ENCODE measurements at regions not wholly inside any gene's neighbourhood (a gene's known extent, or its start where the extent isn't known, plus 50 kb on each side); places are given as distances from the start of the nearest gene placed in this dataset.
"Not testable (repeated sequence)": the region's sequence is repeated elsewhere in the genome, so short reads cannot be mapped to it uniquely, and the experiment has no call there.

- H3K27me3 Mint-ChIP-seq; H3K36me3 Mint-ChIP-seq; H3K9me3 Mint-ChIP-seq; H3K27ac ChIP-seq (ENCODE audit: low read length); H3K27ac Mint-ChIP-seq; CTCF ChIA-PET; H3K4me1 Mint-ChIP-seq; H3K4me1 ChIP-seq (ENCODE audit: control insufficient read depth in 1 of 2, extremely low read depth in 1 of 2, insufficient read depth in 2 of 2, low read length in 2 of 2); H3K27me3 ChIP-seq (replicated peaks in 1 of 2; ENCODE audit: control insufficient read depth in 2 of 2, extremely low read depth in 1 of 2, insufficient read depth in 2 of 2, low read length in 1 of 2); H3K36me3 ChIP-seq (ENCODE audit: control insufficient read depth in 2 of 2, extremely low read depth in 1 of 2, insufficient read depth in 1 of 2, low read length in 1 of 2); H3K4me3 ChIP-seq (ENCODE audit: control insufficient read depth in 1 of 2, extremely low read depth in 1 of 2, low read length in 1 of 2); H3K9me3 ChIP-seq; POLR2A ChIA-PET; ATAC-seq (replicated peaks in 1 of 4); DNase-seq; H3K4me3 Mint-ChIP-seq: not testable (repeated sequence)
- WGBS (ENCODE audit: insufficient coverage) = 68% methylated on average over 8 of the region's 8 CpGs
These were observed 1558.9 kb downstream of the RPIA start for GRCh38 chr2:90250350-90250749.

- H3K4me3 ChIP-seq (ENCODE audit: control insufficient read depth in 1 of 2, extremely low read depth in 1 of 2, low read length in 1 of 2); H3K27ac Mint-ChIP-seq; H3K27me3 ChIP-seq (replicated peaks in 1 of 2; ENCODE audit: control insufficient read depth in 2 of 2, extremely low read depth in 1 of 2, insufficient read depth in 2 of 2, low read length in 1 of 2); H3K27ac ChIP-seq (ENCODE audit: low read length); H3K4me1 Mint-ChIP-seq; ATAC-seq (replicated peaks in 1 of 4); H3K27me3 Mint-ChIP-seq; H3K36me3 ChIP-seq (ENCODE audit: control insufficient read depth in 2 of 2, extremely low read depth in 1 of 2, insufficient read depth in 1 of 2, low read length in 1 of 2); H3K4me3 Mint-ChIP-seq; H3K4me1 ChIP-seq (ENCODE audit: control insufficient read depth in 1 of 2, extremely low read depth in 1 of 2, insufficient read depth in 2 of 2, low read length in 2 of 2); H3K36me3 Mint-ChIP-seq; POLR2A ChIA-PET; DNase-seq; H3K9me3 ChIP-seq; CTCF ChIA-PET: not testable (repeated sequence)
- 82% methylated on average over 2 of the region's 2 CpGs for WGBS (ENCODE audit: insufficient coverage)
- peaks cover 8 to 12% (median 11%) of the 10 kb centered on the region in 3 donors for H3K9me3 Mint-ChIP-seq
These were observed 1560.1 kb downstream of the RPIA start for GRCh38 chr2:90251576-90251975.

- H3K4me3 Mint-ChIP-seq; H3K27ac Mint-ChIP-seq; DNase-seq; H3K9me3 ChIP-seq; ATAC-seq (replicated peaks in 1 of 4); CTCF ChIA-PET; H3K4me3 ChIP-seq (ENCODE audit: control insufficient read depth in 1 of 2, extremely low read depth in 1 of 2, low read length in 1 of 2); H3K4me1 Mint-ChIP-seq; H3K4me1 ChIP-seq (ENCODE audit: control insufficient read depth in 1 of 2, extremely low read depth in 1 of 2, insufficient read depth in 2 of 2, low read length in 2 of 2); H3K36me3 Mint-ChIP-seq; H3K27me3 ChIP-seq (replicated peaks in 1 of 2; ENCODE audit: control insufficient read depth in 2 of 2, extremely low read depth in 1 of 2, insufficient read depth in 2 of 2, low read length in 1 of 2); POLR2A ChIA-PET; H3K36me3 ChIP-seq (ENCODE audit: control insufficient read depth in 2 of 2, extremely low read depth in 1 of 2, insufficient read depth in 1 of 2, low read length in 1 of 2); H3K27me3 Mint-ChIP-seq; H3K27ac ChIP-seq (ENCODE audit: low read length): not testable (repeated sequence)
- WGBS (ENCODE audit: insufficient coverage) = 84% methylated on average over 4 of the region's 8 CpGs
- H3K9me3 Mint-ChIP-seq = peaks cover 17 to 29% (median 29%) of the 10 kb centered on the region in 3 donors
These were observed 1561.8 kb downstream of the RPIA start for GRCh38 chr2:90253306-90253705.

GRCh38 chr2:90266888-90267287 is 1575.4 kb downstream of the RPIA start:
- CTCF ChIA-PET; DNase-seq; H3K27ac ChIP-seq (ENCODE audit: low read length); H3K36me3 Mint-ChIP-seq; H3K9me3 ChIP-seq; H3K9me3 Mint-ChIP-seq; POLR2A ChIA-PET; H3K27me3 ChIP-seq (replicated peaks in 1 of 2; ENCODE audit: control insufficient read depth in 2 of 2, extremely low read depth in 1 of 2, insufficient read depth in 2 of 2, low read length in 1 of 2); H3K4me1 Mint-ChIP-seq; H3K4me3 Mint-ChIP-seq; ATAC-seq (replicated peaks in 1 of 4); H3K4me1 ChIP-seq (ENCODE audit: control insufficient read depth in 1 of 2, extremely low read depth in 1 of 2, insufficient read depth in 2 of 2, low read length in 2 of 2); H3K27me3 Mint-ChIP-seq; H3K4me3 ChIP-seq (ENCODE audit: control insufficient read depth in 1 of 2, extremely low read depth in 1 of 2, low read length in 1 of 2); H3K36me3 ChIP-seq (ENCODE audit: control insufficient read depth in 2 of 2, extremely low read depth in 1 of 2, insufficient read depth in 1 of 2, low read length in 1 of 2); H3K27ac Mint-ChIP-seq: not testable (repeated sequence)
- WGBS (ENCODE audit: insufficient coverage) = no CpG with 5 or more reads among the region's 1 CpG

- POLR2A ChIA-PET; H3K4me1 ChIP-seq (ENCODE audit: control insufficient read depth in 1 of 2, extremely low read depth in 1 of 2, insufficient read depth in 2 of 2, low read length in 2 of 2); CTCF ChIA-PET: not testable (repeated sequence)
These were observed 1596.3 kb downstream of the RPIA start for GRCh38 chr2:90287751-90288150.

GRCh38 chr2:90288396-90288795 is 1596.9 kb downstream of the RPIA start:
- H3K4me3 ChIP-seq (ENCODE audit: control insufficient read depth in 1 of 2, extremely low read depth in 1 of 2, low read length in 1 of 2); DNase-seq; CTCF ChIA-PET; H3K36me3 Mint-ChIP-seq; H3K4me1 ChIP-seq (ENCODE audit: control insufficient read depth in 1 of 2, extremely low read depth in 1 of 2, insufficient read depth in 2 of 2, low read length in 2 of 2); H3K27me3 Mint-ChIP-seq; H3K9me3 ChIP-seq; H3K4me1 Mint-ChIP-seq; H3K27me3 ChIP-seq (replicated peaks in 1 of 2; ENCODE audit: control insufficient read depth in 2 of 2, extremely low read depth in 1 of 2, insufficient read depth in 2 of 2, low read length in 1 of 2); POLR2A ChIA-PET; ATAC-seq (replicated peaks in 1 of 4); H3K27ac ChIP-seq (ENCODE audit: low read length); H3K36me3 ChIP-seq (ENCODE audit: control insufficient read depth in 2 of 2, extremely low read depth in 1 of 2, insufficient read depth in 1 of 2, low read length in 1 of 2); H3K4me3 Mint-ChIP-seq; H3K27ac Mint-ChIP-seq; H3K9me3 Mint-ChIP-seq: not testable (repeated sequence)
- 92% methylated on average over 2 of the region's 7 CpGs for WGBS (ENCODE audit: insufficient coverage)

More at GRCh38 chr2:90287751-90288150, 1596.3 kb downstream of the RPIA start:
- H3K9me3 ChIP-seq; H3K9me3 Mint-ChIP-seq; H3K4me1 Mint-ChIP-seq; H3K27me3 ChIP-seq (replicated peaks in 1 of 2; ENCODE audit: control insufficient read depth in 2 of 2, extremely low read depth in 1 of 2, insufficient read depth in 2 of 2, low read length in 1 of 2); H3K4me3 ChIP-seq (ENCODE audit: control insufficient read depth in 1 of 2, extremely low read depth in 1 of 2, low read length in 1 of 2); H3K4me3 Mint-ChIP-seq; H3K27ac ChIP-seq (ENCODE audit: low read length); H3K36me3 Mint-ChIP-seq; H3K36me3 ChIP-seq (ENCODE audit: control insufficient read depth in 2 of 2, extremely low read depth in 1 of 2, insufficient read depth in 1 of 2, low read length in 1 of 2); H3K27me3 Mint-ChIP-seq; H3K27ac Mint-ChIP-seq; ATAC-seq (replicated peaks in 1 of 4); DNase-seq: not testable (repeated sequence)

GRCh38 chr2:90289291-90289980 is 1598.0 kb downstream of the RPIA start:
- H3K36me3 ChIP-seq (ENCODE audit: control insufficient read depth in 2 of 2, extremely low read depth in 1 of 2, insufficient read depth in 1 of 2, low read length in 1 of 2); DNase-seq; H3K4me1 ChIP-seq (ENCODE audit: control insufficient read depth in 1 of 2, extremely low read depth in 1 of 2, insufficient read depth in 2 of 2, low read length in 2 of 2); ATAC-seq (replicated peaks in 1 of 4); H3K4me3 ChIP-seq (ENCODE audit: control insufficient read depth in 1 of 2, extremely low read depth in 1 of 2, low read length in 1 of 2); H3K36me3 Mint-ChIP-seq; H3K9me3 Mint-ChIP-seq; H3K27ac Mint-ChIP-seq; H3K27me3 Mint-ChIP-seq; H3K4me3 Mint-ChIP-seq; H3K9me3 ChIP-seq; POLR2A ChIA-PET; H3K27me3 ChIP-seq (replicated peaks in 1 of 2; ENCODE audit: control insufficient read depth in 2 of 2, extremely low read depth in 1 of 2, insufficient read depth in 2 of 2, low read length in 1 of 2); CTCF ChIA-PET; H3K4me1 Mint-ChIP-seq; H3K27ac ChIP-seq (ENCODE audit: low read length): not testable (repeated sequence)
- WGBS (ENCODE audit: insufficient coverage) = 93% methylated on average over 2 of the region's 6 CpGs
